ENCODE measurements at regions not wholly inside any gene's neighbourhood (a gene's known extent, or its start where the extent isn't known, plus 50 kb on each side); places are given as distances from the start of the nearest gene placed in this dataset.

GRCh38 chr5:115381911-115382662 lies 85.6 kb upstream of the CCDC112 start:
- no peak overlapping the region for H2BK20ac ChIP-seq (ENCODE audit: low read depth, low read length, poor library complexity, severe bottlenecking)
- H3K23me2 ChIP-seq (ENCODE audit: insufficient read length, low read depth, low read length, poor library complexity, severe bottlenecking), result no peaks in the 10 kb centered on the region
- H2AFZ ChIP-seq (ENCODE audit: low read length), result no peak overlapping the region
- no peak overlapping the region for H4K91ac ChIP-seq (ENCODE audit: insufficient read length, low read depth, low read length)
- no peaks in the 10 kb centered on the region for H3K27me3 Mint-ChIP-seq (ENCODE audit: low read depth)
- no peaks in the 10 kb centered on the region for H4K20me1 ChIP-seq (ENCODE audit: control insufficient read depth, insufficient read depth, insufficient read length)
- no peaks in the 10 kb centered on the region for H3K4me1 Mint-ChIP-seq
- H3K27ac ChIP-seq (ENCODE audit: insufficient read length, low read depth, low read length), result no peak overlapping the region
- no peak overlapping the region for H3T11ph ChIP-seq (ENCODE audit: low read length)
- H3K18ac ChIP-seq (ENCODE audit: insufficient read length, low read depth, low read length), result no peak overlapping the region
- H3K79me1 ChIP-seq (ENCODE audit: insufficient read depth, low read depth, low read length, poor library complexity, severe bottlenecking), result no peaks in the 10 kb centered on the region
- no peak overlapping the region for H3K9ac ChIP-seq (ENCODE audit: extremely low read depth, insufficient read length, low read length)
- H2BK5ac ChIP-seq (ENCODE audit: insufficient read length, low read length), result no peak overlapping the region
- H4K8ac ChIP-seq (replicated peaks; ENCODE audit: insufficient read length, low read depth, low read length), result no peak overlapping the region
- H3K9me3 Mint-ChIP-seq, result no peaks in the 10 kb centered on the region
- no peaks in the 10 kb centered on the region for H3K36me3 Mint-ChIP-seq (ENCODE audit: insufficient read depth in 1 of 3, low read depth in 3 of 3)
- H3K4me1 ChIP-seq (ENCODE audit: insufficient read depth, low read length), result peaks cover 2% of the 10 kb centered on the region; the same call in 1 of the 2 replicates
- no CpG with 5 or more reads among the region's 4 CpGs for WGBS (ENCODE audit: extremely low coverage, insufficient read length, low lambda C conversion rate)
- no peaks in the 10 kb centered on the region for H3K9me3 ChIP-seq (ENCODE audit: control insufficient read depth, low read depth, low read length)
- H2BK15ac ChIP-seq (ENCODE audit: low read depth, low read length), result no peak overlapping the region
- H2AK5ac ChIP-seq (ENCODE audit: insufficient read length, low read length), result no peak overlapping the region
- H3K27ac Mint-ChIP-seq, result no peak overlapping the region
- no peaks in the 10 kb centered on the region for H3K27me3 ChIP-seq (ENCODE audit: insufficient read depth, low read length)
- no peak overlapping the region for H3K4me3 Mint-ChIP-seq
- no peak overlapping the region for H4K5ac ChIP-seq (ENCODE audit: insufficient read length, low read depth, low read length)
- TF ChIP-seq, protein P1, sequence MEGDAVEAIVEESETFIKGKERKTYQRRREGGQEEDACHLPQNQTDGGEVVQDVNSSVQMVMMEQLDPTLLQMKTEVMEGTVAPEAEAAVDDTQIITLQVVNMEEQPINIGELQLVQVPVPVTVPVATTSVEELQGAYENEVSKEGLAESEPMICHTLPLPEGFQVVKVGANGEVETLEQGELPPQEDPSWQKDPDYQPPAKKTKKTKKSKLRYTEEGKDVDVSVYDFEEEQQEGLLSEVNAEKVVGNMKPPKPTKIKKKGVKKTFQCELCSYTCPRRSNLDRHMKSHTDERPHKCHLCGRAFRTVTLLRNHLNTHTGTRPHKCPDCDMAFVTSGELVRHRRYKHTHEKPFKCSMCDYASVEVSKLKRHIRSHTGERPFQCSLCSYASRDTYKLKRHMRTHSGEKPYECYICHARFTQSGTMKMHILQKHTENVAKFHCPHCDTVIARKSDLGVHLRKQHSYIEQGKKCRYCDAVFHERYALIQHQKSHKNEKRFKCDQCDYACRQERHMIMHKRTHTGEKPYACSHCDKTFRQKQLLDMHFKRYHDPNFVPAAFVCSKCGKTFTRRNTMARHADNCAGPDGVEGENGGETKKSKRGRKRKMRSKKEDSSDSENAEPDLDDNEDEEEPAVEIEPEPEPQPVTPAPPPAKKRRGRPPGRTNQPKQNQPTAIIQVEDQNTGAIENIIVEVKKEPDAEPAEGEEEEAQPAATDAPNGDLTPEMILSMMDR (conservative IDR thresholded peaks at IDR 0.05), result no peak
- no peak overlapping the region for H2BK120ac ChIP-seq (ENCODE audit: low read depth, low read length, poor library complexity, severe bottlenecking)
- H3K23ac ChIP-seq (ENCODE audit: insufficient read length, low read depth, low read length), result no peak overlapping the region
- no peak overlapping the region for H3K4me2 ChIP-seq (ENCODE audit: insufficient read depth, insufficient read length, low read length)
- no peak for DNase-seq
- no peaks in the 10 kb centered on the region for H3K79me2 ChIP-seq (ENCODE audit: insufficient read depth, low read length)
- H3K14ac ChIP-seq (ENCODE audit: insufficient read depth, low read length), result no peak overlapping the region
- H3K4ac ChIP-seq (ENCODE audit: low read depth, low read length), result no peak overlapping the region
- no peak overlapping the region for H2BK12ac ChIP-seq (ENCODE audit: insufficient read length, low read depth, low read length)
- no peak overlapping the region for H3K56ac ChIP-seq (ENCODE audit: insufficient read length, low read depth, low read length)
